ENCODE measurements at regions not wholly inside any gene's neighbourhood (a gene's known extent, or its start where the extent isn't known, plus 50 kb on each side); places are given as distances from the start of the nearest gene placed in this dataset.

DNA sequence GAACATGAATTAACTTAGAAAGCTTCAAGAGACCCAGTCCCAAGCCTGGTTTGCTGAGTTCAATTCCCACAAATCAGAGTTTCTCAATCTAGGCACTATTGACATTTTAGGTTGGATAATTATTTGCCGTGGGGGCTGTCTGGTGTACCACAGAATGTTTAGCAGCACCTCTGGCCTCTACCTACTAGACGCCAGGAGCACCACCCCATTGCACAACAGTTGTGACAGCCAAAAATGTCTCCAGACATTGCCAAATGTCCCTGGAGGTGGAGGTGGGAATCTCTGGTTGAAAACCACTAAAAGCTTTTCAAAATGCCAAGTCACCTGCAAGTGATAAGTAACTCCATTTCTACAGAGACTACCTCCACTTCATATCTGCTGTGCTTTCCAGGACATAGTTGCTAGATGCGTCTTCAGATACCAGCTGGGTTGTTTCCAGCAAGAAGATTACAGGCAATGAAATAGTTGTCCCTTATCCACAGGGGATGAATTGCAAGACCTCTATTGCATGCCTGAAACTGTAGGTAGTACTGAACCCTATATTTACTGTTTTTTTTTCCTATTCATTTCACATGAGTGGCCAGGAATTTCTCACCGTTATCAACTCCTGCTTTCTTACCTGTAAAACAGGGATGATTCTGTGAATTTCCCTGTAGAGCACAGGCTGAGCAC, 554.3 kb downstream of the ZEB2 start:
- 69% methylated on average over 4 of the region's 4 CpGs for WGBS
- H3K27ac ChIP-seq (ENCODE audit: low read depth in 1 of 2, low read length in 2 of 2), result no peak overlapping the region
- H3K9me3 ChIP-seq (ENCODE audit: control insufficient read depth in 4 of 4, low read length in 3 of 4), result no peaks in the 10 kb centered on the region
- no peak for TF ChIP-seq ATF3 (IDR thresholded peaks at IDR 0.05)
- no peak for TF ChIP-seq ZBTB33 (IDR thresholded peaks at IDR 0.05)
- TF ChIP-seq HNF4A (conservative IDR thresholded peaks at IDR 0.05), result peak; percentile 15 to 50
- TF ChIP-seq YY1 (IDR thresholded peaks at IDR 0.05), result peak; percentile 30
- TF ChIP-seq FOXA1 (IDR thresholded peaks at IDR 0.05), result no peak
- no peak for TF ChIP-seq MAX (IDR thresholded peaks at IDR 0.05)
- TF ChIP-seq FOXA2 (IDR thresholded peaks at IDR 0.05), result peak; percentile 35
- TF ChIP-seq, protein P1, sequence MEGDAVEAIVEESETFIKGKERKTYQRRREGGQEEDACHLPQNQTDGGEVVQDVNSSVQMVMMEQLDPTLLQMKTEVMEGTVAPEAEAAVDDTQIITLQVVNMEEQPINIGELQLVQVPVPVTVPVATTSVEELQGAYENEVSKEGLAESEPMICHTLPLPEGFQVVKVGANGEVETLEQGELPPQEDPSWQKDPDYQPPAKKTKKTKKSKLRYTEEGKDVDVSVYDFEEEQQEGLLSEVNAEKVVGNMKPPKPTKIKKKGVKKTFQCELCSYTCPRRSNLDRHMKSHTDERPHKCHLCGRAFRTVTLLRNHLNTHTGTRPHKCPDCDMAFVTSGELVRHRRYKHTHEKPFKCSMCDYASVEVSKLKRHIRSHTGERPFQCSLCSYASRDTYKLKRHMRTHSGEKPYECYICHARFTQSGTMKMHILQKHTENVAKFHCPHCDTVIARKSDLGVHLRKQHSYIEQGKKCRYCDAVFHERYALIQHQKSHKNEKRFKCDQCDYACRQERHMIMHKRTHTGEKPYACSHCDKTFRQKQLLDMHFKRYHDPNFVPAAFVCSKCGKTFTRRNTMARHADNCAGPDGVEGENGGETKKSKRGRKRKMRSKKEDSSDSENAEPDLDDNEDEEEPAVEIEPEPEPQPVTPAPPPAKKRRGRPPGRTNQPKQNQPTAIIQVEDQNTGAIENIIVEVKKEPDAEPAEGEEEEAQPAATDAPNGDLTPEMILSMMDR (IDR thresholded peaks at IDR 0.05; ENCODE audit: low read depth, low read length, missing input control), result no peak
- TF ChIP-seq RXRA (IDR thresholded peaks at IDR 0.05), result peak in 1 of 2 donors; percentile 56
- peak in 1 of 2 donors; percentile 11 for TF ChIP-seq JUND (IDR thresholded peaks at IDR 0.05)
- TF ChIP-seq GABPA (IDR thresholded peaks at IDR 0.05 in 1 of 2, conservative IDR thresholded peaks at IDR 0.05 in 1 of 2), result no peak
- TF ChIP-seq EGR1 (IDR thresholded peaks at IDR 0.05; ENCODE audit: low read depth in 2 of 2), result no peak
- TF ChIP-seq TAF1 (conservative IDR thresholded peaks at IDR 0.05), result no peak
- peak in 1 of 2 donors; percentile 18 for TF ChIP-seq RAD21 (IDR thresholded peaks at IDR 0.05)
- TF ChIP-seq SP1 (IDR thresholded peaks at IDR 0.05), result peak; percentile 6
- TF ChIP-seq NR2F2 (IDR thresholded peaks at IDR 0.05), result no peak
- H3K4me1 ChIP-seq (ENCODE audit: control insufficient read depth in 4 of 4, insufficient read depth in 4 of 4, low read length in 3 of 4), result peaks cover 0 to 7% (median under 1%) of the 10 kb centered on the region in 4 donors
- no peak overlapping the region for H3K9ac ChIP-seq (ENCODE audit: low read depth in 1 of 2, low read length in 2 of 2)
- no peak overlapping the region for H3K4me3 ChIP-seq (ENCODE audit: low read depth in 1 of 3, low read length in 3 of 3)
- DNase-seq (ENCODE audit: low spot score), result no peak
- H3K27me3 ChIP-seq (ENCODE audit: control insufficient read depth in 4 of 4, insufficient read depth in 4 of 4, low read length in 3 of 4), result no peaks in the 10 kb centered on the region
- H3K36me3 ChIP-seq (ENCODE audit: control insufficient read depth in 4 of 4, insufficient read depth in 3 of 4, low read depth in 1 of 4, low read length in 3 of 4), result no peaks in the 10 kb centered on the region

DNA sequence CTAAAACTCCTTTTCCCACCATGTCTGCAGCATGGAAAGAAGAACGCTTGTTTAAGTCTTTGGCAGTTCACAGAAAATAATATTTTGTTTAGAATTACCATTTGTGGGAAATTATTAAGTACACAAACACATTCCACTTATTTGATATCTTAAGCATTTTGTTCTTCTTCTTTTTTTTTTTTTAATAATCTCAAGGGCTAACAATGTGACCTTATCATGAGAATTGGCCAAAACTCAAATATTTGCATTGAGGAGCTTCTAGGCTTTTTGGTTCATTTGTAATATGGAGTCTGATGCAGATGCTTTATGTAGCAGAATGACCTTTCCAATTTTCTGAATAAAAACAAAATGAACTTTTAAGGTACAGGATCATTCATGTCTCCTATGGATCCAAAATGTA, 555.0 kb downstream of the ZEB2 start:
- Histone ChIP-seq H3K9me3 (ENCODE audit: control insufficient read depth in 4 of 4, low read length in 3 of 4) (no peaks in the 10 kb centered on the region), H3K27me3 (ENCODE audit: control insufficient read depth in 4 of 4, insufficient read depth in 4 of 4, low read length in 3 of 4) (no peaks in the 10 kb centered on the region), H3K9ac (ENCODE audit: low read depth in 1 of 2, low read length in 2 of 2) (no peak overlapping the region), H3K27ac (ENCODE audit: low read depth in 1 of 2, low read length in 2 of 2) (no peak overlapping the region), H3K4me3 (ENCODE audit: low read depth in 1 of 3, low read length in 3 of 3) (no peak overlapping the region), H3K4me1 (ENCODE audit: control insufficient read depth in 4 of 4, insufficient read depth in 4 of 4, low read length in 3 of 4) (peaks cover 0 to 7% (median under 1%) of the 10 kb centered on the region in 4 donors), H3K36me3 (ENCODE audit: control insufficient read depth in 4 of 4, insufficient read depth in 3 of 4, low read depth in 1 of 4, low read length in 3 of 4) (no peaks in the 10 kb centered on the region)
- WGBS, result 90% methylated on average over 1 of the region's 1 CpG
- DNase-seq (ENCODE audit: low spot score), result no peak
- TF ChIP-seq TAF1 (conservative IDR thresholded peaks at IDR 0.05), result no peak
- no peak for TF ChIP-seq RXRA (IDR thresholded peaks at IDR 0.05)
- TF ChIP-seq GABPA (IDR thresholded peaks at IDR 0.05 in 1 of 2, conservative IDR thresholded peaks at IDR 0.05 in 1 of 2), result no peak
- TF ChIP-seq, protein P1 (IDR thresholded peaks at IDR 0.05; ENCODE audit: low read depth, low read length, missing input control), result no peak
- no peak for TF ChIP-seq ATF3 (IDR thresholded peaks at IDR 0.05)
- TF ChIP-seq HNF4A (conservative IDR thresholded peaks at IDR 0.05), result no peak
- no peak for TF ChIP-seq REST (IDR thresholded peaks at IDR 0.05)
- no peak for TF ChIP-seq EGR1 (IDR thresholded peaks at IDR 0.05; ENCODE audit: low read depth in 2 of 2)
- no peak for TF ChIP-seq HNF4G (IDR thresholded peaks at IDR 0.05)
- no peak for TF ChIP-seq MAX (IDR thresholded peaks at IDR 0.05)
- no peak for TF ChIP-seq SP1 (IDR thresholded peaks at IDR 0.05)
